ENCODE measurements at regions not wholly inside any gene's neighbourhood (a gene's known extent, or its start where the extent isn't known, plus 50 kb on each side); places are given as distances from the start of the nearest gene placed in this dataset.

DNA sequence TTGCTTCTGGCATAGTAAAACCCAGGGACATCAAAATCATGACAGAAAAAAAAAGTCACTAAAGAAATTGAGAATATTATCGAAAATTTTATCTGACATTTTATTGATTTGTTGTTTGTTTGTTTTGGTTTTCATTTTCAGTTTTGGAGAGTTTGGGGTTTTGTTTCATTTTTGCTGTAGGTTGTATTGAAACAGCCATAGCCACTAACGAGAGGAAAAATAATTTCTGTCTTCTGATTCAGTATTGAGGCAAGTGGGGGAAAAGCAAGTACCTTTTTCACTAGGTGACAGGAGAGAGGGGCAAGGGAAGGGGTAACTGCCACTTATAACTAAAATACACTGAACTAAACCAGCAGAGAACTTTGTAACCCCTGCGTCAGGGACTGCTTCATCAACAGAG, 392.8 kb upstream of the NDST3 start:
- TF ChIP-seq, protein P1, sequence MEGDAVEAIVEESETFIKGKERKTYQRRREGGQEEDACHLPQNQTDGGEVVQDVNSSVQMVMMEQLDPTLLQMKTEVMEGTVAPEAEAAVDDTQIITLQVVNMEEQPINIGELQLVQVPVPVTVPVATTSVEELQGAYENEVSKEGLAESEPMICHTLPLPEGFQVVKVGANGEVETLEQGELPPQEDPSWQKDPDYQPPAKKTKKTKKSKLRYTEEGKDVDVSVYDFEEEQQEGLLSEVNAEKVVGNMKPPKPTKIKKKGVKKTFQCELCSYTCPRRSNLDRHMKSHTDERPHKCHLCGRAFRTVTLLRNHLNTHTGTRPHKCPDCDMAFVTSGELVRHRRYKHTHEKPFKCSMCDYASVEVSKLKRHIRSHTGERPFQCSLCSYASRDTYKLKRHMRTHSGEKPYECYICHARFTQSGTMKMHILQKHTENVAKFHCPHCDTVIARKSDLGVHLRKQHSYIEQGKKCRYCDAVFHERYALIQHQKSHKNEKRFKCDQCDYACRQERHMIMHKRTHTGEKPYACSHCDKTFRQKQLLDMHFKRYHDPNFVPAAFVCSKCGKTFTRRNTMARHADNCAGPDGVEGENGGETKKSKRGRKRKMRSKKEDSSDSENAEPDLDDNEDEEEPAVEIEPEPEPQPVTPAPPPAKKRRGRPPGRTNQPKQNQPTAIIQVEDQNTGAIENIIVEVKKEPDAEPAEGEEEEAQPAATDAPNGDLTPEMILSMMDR (IDR thresholded peaks at IDR 0.05): no peak
- TF ChIP-seq POLR2A (IDR thresholded peaks at IDR 0.05) (no peak), EP300 (IDR thresholded peaks at IDR 0.05) (no peak)
